Activated naive CD4-positive, alpha-beta T cell treated with anti-CD3 and anti-CD28 coated beads, Interleukin-2, amount 50 U/mL, for 72 hours (primary cell): ENCODE measurements at regions not wholly inside any gene's neighbourhood (a gene's known extent, or its start where the extent isn't known, plus 50 kb on each side); places are given as distances from the start of the nearest gene placed in this dataset.
"Not testable (repeated sequence)": the region's sequence is repeated elsewhere in the genome, so short reads cannot be mapped to it uniquely, and the experiment has no call there.

Experiments
- ATAC-seq, 2 donors: fragments of 150-1000 bp; cut with Tn5 transposase; 2 replicates each; pipeline ENCODE4 v1.10.0; 2021; ENCODE audit warnings: mild to moderate bottlenecking in 2 of 2, moderate library complexity in 2 of 2
- DNase-seq, 2 donors: peaks; one replicate each; pipeline ENCODE4 v3.0.0; 2021 to 2022; ENCODE audit warnings: low spot score in 2 of 2
- H3K27ac Mint-ChIP-seq, 2 donors: one replicate each; pipeline ENCODE4 v1.8.0; 2022; ENCODE audit warnings: mild to moderate bottlenecking in 2 of 2, mixed read lengths in 2 of 2
- H3K36me3 Mint-ChIP-seq, 2 donors: one replicate each; pipeline ENCODE4 v1.8.0; 2022; ENCODE audit warnings: mixed read lengths in 2 of 2
- H3K9me3 Mint-ChIP-seq, 2 donors: one replicate each; pipeline ENCODE4 v1.8.0; 2022; ENCODE audit warnings: mixed read lengths in 2 of 2

DNA sequence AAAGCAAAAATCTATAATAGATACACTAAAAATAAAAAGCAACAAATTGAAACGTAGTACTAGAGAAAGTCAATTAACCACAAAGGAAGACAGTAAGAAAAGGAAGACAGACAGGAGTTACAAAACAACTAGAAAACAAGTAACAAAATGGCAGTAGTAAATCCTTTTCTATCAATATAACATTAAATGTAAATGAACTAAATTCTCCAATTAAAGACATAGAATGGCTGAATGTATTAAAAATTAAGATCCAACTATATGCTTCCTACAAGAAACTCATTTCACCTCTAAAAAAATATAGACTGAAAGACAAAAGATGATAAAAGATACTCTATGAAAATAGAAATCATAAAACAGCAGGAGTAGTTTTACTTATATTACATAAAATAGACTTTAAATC lies 79.1 kb downstream of the CTH start:
- Mint-ChIP-seq H3K27ac (no peak overlapping the region), H3K9me3 (no peaks in the 10 kb centered on the region), H3K36me3 (no peaks in the 10 kb centered on the region)
- ATAC-seq (no peak), DNase-seq (no peak)

DNA sequence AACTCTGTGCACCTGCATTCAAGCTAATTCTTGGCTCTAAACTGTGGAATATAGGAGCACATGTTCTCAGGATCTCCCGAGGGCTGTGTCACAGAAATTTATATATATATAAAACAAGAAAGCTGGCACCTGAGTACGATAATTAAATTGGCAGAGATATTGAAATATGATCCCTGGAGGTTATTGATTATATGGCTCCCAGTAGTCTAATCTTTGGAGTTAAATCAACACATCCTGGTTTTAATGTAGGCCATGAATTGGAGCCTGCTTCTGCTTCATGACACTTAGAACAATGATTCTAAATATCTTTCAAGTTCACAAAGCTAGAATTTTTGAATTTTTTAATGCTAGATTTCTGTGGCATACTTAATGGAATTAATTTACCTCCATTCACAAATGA lies 84.3 kb downstream of the CTH start:
- H3K27ac Mint-ChIP-seq = no peak overlapping the region
- ATAC-seq = no peak
- DNase-seq = no peak
- no peaks in the 10 kb centered on the region for H3K9me3 Mint-ChIP-seq
- no peaks in the 10 kb centered on the region for H3K36me3 Mint-ChIP-seq

DNA sequence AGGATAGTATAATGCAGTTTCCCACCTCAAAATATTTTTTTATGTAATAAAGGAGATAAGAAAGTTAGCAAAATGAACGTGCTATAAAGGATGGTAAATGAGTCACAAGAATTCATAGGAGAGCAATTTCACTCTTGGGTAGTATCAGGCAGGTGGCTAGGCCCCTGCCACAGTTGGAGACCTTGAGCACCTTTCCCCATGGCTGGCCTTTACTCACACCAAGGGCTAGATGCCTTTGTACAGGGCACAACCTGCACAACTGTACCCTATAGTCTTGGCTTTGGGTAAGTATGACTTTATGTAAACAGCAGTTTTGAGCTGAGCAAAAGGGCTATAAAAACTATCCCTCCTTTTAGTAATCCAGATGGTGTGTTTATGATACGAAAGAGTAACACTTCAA lies 85.1 kb downstream of the CTH start:
- ATAC-seq = no peak
- no peak overlapping the region for H3K27ac Mint-ChIP-seq
- no peaks in the 10 kb centered on the region for H3K9me3 Mint-ChIP-seq
- no peak for DNase-seq
- no peaks in the 10 kb centered on the region for H3K36me3 Mint-ChIP-seq

DNA sequence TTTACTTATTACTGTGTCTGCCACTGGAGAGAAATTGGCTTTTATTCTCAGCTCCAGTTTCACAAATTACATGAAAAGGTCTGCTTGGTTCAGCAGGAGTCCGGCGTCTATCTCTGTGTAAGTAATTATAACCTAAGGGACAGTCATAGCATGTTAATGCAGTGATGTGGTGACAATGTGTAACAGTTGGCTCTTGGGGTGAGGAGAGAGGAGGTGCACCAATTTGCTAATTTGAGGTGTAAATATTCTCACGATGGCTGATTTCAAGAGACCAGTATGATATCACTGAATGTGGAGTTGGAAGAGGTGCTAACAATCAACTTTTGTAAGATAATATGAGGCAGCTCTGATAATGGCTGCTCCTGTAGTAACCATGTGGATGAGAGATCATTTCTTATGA lies 86.1 kb downstream of the CTH start:
- Mint-ChIP-seq H3K27ac (no peak overlapping the region), H3K36me3 (no peaks in the 10 kb centered on the region)

DNA sequence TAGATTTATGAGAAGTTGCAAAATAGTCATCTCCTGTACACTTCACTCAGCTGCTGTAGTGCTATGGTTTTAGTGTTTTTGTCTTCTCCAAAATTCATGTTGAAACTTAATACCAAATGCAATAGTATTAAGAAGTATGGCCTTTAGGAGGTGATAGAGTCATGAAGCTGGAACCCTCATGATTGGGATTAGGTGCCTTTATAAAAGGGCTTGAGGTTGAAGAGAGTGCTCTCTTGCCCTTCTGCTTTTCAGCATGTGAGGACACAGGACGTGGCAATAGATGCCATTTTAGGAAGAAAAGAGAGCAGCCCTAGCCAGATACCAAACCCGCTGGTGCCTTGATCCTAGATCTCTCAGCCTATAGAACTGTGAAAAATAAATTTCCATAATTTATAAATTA lies 87.6 kb downstream of the CTH start:
- no peak overlapping the region for H3K27ac Mint-ChIP-seq
- ATAC-seq (no peak), DNase-seq (no peak)
- no peaks in the 10 kb centered on the region for H3K36me3 Mint-ChIP-seq
- H3K9me3 Mint-ChIP-seq = no peaks in the 10 kb centered on the region

More for the DNA sequence above, 86.1 kb downstream of the CTH start:
- DNase-seq = no peak
- no peak for ATAC-seq
- no peaks in the 10 kb centered on the region for H3K9me3 Mint-ChIP-seq

DNA sequence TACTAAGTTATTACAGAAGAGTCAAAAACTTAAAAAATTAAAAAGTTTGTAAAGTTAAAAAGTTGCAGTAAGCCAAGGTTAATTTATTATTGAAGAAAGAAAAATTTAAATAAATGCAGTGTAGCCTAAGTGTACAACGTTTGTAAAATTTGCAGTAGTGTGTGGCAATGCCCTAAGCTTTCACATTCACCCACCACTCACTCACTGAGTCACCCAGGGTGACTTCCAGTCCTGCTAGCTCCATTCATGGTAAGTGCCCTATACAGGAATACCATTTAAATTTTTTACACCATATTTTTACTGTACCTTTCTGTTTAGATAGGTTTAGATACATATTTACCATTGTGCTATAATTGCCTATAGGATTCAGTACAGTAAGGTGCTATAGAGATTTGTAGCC lies 88.6 kb downstream of the CTH start:
- ATAC-seq (peak in 1 of 2 donors; percentile 60), DNase-seq (no peak)
- H3K36me3 Mint-ChIP-seq = no peaks in the 10 kb centered on the region
- H3K27ac Mint-ChIP-seq = no peak overlapping the region
- H3K9me3 Mint-ChIP-seq = no peaks in the 10 kb centered on the region

DNA sequence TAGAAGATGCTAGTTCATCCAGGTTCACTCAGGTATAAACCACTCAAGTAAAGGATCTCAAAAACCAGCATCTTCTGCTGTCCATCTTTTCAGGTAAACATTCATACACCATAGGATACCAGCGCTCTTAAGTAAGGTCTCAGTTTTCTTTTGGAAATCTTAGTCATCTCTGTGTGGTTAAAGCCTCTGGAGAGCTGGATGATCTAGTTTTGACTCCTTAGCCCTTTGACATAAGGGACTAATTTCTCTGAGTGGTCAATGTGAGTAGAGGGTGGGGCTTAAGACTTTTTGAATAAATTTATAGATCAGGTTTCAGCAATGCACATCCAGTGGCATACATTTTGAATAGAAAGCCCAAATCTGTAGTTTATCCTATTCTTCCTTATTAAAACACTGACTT lies 92.3 kb downstream of the CTH start:
- peak; percentile 34 to 53 for ATAC-seq
- no peak for DNase-seq
- Mint-ChIP-seq H3K27ac (no peak overlapping the region), H3K9me3 (no peaks in the 10 kb centered on the region), H3K36me3 (no peaks in the 10 kb centered on the region)

DNA sequence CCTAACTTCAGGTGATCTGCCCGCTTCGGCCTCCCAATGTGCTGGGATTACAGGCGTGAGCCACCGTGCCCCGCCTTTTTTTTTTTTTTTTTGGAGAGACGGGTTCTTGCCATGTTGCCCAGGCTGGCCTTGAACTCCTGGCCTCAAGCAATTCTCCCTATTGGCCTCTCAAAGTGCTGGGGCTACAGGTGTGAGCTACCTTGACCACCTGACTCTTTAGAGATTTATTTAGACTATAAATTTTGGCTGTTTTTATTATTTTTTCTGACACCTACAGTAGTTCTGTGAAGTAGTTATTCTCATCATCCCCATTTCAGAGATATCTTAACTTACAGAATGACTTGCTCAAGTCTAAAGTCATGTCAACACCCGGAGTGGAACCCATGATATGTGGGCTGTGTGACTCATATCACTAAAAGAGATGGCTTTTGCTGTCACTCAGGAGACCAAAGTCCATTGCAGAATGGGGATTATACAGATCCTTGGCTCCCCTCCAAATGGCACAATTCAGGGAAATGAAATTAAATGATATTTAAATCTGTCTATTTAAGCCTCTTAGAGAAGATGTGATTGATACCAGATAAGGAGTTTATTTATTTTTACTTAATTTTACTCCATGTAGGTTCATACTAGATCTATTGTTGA lies 93.2 kb downstream of the CTH start:
- peak in 1 of 2 donors; percentile 29 for DNase-seq
- ATAC-seq = peak; percentile 78 to 95
- Mint-ChIP-seq H3K9me3 (no peaks in the 10 kb centered on the region), H3K27ac (peak overlapping the region in 1 of 2 donors; percentile 74), H3K36me3 (no peaks in the 10 kb centered on the region)

DNA sequence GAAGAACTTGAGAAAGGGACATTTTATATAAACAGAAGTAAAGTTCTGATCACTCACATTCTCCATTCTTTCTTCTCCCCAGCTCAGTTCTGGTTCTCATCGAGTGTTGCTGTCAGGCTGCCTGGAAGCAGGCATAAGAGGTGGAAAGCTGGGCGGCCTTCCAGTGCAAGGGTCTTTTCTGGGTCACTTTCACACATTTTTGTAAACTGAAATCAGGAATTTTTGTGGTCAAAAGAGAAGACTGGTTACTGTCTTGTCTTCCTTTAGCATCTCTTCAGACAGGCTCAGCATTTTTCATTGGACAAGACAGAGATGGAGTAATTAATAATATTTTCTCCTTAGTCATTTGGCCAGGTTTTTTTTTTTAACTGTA lies 93.7 kb downstream of the CTH start:
- H3K36me3 Mint-ChIP-seq = no peaks in the 10 kb centered on the region
- peak overlapping the region in 1 of 2 donors; percentile 38 for H3K27ac Mint-ChIP-seq
- no peak for DNase-seq

GRCh38 chr1:70507991-70508390 lies 96.9 kb downstream of the CTH start:
- DNase-seq, ATAC-seq, H3K9me3 Mint-ChIP-seq, H3K27ac Mint-ChIP-seq, H3K36me3 Mint-ChIP-seq: not testable (repeated sequence)

More for the DNA sequence above, 93.7 kb downstream of the CTH start:
- peak in 1 of 2 donors; percentile 59 for ATAC-seq
- no peaks in the 10 kb centered on the region for H3K9me3 Mint-ChIP-seq

- Mint-ChIP-seq H3K27ac (no peak overlapping the region), H3K9me3 (no peaks in the 10 kb centered on the region), H3K36me3 (no peaks in the 10 kb centered on the region)
- ATAC-seq = peak; percentile 64 to 90
- DNase-seq = no peak
These were observed 99.2 kb downstream of the CTH start for GRCh38 chr1:70509996-70510876.

GRCh38 chr1:70517444-70517843 lies 106.4 kb downstream of the CTH start:
- H3K27ac Mint-ChIP-seq = no peak overlapping the region
- H3K9me3 Mint-ChIP-seq = no peaks in the 10 kb centered on the region
- no peak for DNase-seq
- no peak for ATAC-seq
- H3K36me3 Mint-ChIP-seq = no peaks in the 10 kb centered on the region

DNA sequence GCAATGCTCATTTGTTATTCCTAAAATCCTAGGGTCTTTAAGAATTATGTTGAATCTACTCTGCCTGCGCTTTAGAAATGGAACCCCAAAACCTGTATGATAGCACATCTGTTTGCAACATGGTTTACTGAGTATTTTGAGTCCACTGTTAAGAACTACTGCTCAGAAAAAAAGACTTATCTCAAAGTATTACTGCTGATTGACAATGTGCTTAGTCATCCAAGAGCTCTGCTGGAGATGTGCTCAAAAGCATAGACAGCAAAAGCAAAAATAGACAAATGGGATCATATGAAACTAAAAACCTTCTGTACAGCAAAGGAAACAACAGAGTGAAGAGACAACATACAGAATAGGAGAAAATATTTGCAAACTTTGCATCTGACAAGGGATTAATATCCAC lies 107.0 kb downstream of the CTH start:
- no peak for DNase-seq
- ATAC-seq = no peak
- no peaks in the 10 kb centered on the region for H3K36me3 Mint-ChIP-seq
- H3K27ac Mint-ChIP-seq = no peak overlapping the region
- H3K9me3 Mint-ChIP-seq = no peaks in the 10 kb centered on the region

DNA sequence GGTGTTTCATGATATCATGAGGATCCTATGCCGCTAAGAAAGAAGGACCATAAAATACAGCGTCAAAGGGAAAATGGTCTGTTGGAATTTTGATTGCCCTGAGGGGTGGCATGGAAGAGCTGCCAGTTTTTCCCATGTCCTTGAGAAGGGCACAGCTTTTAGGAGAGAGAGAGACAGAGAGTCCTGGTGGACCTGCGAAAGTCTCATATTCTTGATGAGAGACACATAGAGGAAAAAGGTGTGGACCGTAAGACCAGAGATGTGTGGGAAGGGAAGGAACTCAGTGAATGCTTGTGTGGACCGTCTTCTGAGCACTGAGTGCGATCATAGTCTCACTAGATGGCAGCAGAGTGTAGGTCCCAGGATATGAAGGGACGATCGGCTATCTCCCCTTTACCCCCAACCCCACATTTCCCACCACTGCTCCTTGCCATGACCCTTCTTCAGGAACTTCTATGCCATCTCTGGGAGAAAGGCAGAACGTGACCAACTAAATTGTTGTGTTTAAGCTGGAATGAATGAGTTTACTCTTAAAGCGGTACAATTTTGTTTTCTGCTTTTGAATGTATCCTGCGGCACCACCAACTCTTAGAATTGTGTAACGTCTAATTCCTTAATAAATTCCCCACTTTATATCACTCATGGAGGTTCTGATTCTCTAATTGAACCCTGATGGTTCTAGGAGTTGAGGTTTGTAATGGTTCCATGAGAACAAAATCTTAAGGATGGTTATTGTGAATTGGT lies 117.7 kb downstream of the CTH start:
- ATAC-seq (peak in 1 of 2 donors; percentile 71), DNase-seq (no peak)
- Mint-ChIP-seq H3K27ac (peak overlapping the region in 1 of 2 donors; percentile 69), H3K9me3 (no peaks in the 10 kb centered on the region), H3K36me3 (no peaks in the 10 kb centered on the region)

DNA sequence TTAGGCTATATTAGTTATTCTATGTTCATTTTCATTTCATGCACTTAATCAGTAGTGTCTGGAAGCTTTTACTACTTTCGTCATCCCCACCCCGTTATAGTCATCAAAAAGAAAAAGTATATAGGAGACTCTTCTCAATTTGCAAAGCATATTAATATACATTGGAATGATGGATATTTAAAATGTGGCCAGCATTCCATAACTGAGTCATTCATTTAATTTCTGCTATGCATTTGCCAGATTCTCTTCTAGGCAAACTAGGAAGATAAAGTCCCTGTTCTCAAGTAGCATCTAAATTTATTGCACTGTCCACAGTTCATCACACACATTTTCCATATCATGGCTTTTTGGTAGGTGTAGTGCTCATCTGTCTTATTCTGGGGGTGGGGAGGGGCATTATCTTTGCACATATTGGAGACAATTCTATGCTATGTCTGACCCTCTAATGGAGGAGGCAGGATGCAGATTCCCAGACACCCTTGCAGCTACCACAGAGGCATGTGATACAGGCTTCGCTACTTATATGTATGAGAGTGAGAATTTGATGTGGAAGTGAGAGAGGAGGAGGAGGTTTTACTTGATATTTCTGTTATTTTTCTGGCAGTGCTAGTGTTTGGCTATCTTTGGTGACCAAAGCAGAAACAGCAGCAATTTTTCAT lies 125.8 kb downstream of the CTH start:
- ATAC-seq (no peak), DNase-seq (no peak)
- Mint-ChIP-seq H3K9me3 (no peaks in the 10 kb centered on the region), H3K27ac (no peak overlapping the region), H3K36me3 (no peaks in the 10 kb centered on the region)

DNA sequence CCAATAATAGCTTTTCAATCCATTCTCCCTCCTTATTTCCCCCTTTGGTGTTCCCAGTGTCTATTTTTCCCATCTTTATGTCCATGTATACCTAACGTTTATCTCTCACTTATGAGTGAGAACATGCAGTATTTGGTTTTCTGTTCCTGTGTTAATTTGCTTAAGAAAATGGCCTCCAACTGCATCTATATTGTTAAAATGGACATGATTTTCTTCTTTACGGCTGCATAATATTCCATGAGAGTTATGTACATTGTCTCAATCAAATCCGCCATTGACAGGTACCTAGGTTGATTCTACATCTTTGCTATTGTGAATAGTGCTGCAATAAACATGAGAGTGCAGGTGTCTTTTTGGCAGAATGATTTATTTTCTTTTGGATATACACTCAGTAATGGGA lies 126.7 kb downstream of the CTH start:
- Mint-ChIP-seq H3K27ac (no peak overlapping the region), H3K36me3 (no peaks in the 10 kb centered on the region), H3K9me3 (no peaks in the 10 kb centered on the region)
- DNase-seq = no peak
- no peak for ATAC-seq

- Mint-ChIP-seq H3K27ac (no peak overlapping the region), H3K9me3 (no peaks in the 10 kb centered on the region), H3K36me3 (no peaks in the 10 kb centered on the region)
- ATAC-seq (no peak), DNase-seq (no peak)
These were observed 131.0 kb downstream of the CTH start for GRCh38 chr1:70542030-70542429.
